ENCODE measurements at regions not wholly inside any gene's neighbourhood (a gene's known extent, or its start where the extent isn't known, plus 50 kb on each side); places are given as distances from the start of the nearest gene placed in this dataset.
"Not testable (repeated sequence)": the region's sequence is repeated elsewhere in the genome, so short reads cannot be mapped to it uniquely, and the experiment has no call there.

DNA sequence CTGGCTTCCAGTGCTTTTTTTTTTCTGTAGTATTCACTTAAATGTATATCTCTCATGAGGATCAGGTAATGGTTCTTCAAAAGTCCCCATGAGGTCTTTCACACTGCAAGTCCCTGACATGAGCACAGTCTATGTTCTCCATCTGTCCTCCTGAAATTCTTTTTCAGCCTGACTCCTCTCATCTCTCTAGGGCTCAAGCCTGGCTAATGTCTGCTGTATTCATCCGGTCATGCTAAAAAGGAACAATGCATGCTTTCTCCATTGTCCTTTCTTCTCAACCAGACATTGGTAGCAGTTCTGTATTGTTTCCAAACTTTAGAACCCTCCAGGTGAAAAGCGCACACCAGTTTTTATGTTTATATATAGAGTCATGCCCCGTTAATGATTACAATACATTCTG lies 368.3 kb upstream of the OLFM3 start:
- DNase-seq (ENCODE audit: low spot score), result no peak

DNA sequence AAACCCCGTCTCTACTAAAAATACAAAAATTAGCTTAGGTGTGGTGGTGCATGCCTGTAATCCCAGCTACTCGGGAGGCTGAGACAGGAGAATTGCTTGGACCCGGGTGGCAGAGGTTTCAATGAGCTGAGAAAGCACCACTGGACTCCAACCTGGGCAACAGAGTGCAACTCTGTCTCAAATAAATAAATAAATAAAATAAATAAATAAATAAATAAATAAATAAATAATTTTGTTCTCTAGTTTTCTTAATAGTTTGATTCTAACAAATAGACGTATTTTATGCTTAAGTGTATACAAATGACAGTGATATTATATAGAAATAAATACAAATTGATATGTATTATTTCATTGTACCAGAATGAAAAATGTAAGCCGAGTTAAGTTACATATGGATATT lies 339.9 kb upstream of the OLFM3 start:
- no peak for DNase-seq (ENCODE audit: low spot score)

DNA sequence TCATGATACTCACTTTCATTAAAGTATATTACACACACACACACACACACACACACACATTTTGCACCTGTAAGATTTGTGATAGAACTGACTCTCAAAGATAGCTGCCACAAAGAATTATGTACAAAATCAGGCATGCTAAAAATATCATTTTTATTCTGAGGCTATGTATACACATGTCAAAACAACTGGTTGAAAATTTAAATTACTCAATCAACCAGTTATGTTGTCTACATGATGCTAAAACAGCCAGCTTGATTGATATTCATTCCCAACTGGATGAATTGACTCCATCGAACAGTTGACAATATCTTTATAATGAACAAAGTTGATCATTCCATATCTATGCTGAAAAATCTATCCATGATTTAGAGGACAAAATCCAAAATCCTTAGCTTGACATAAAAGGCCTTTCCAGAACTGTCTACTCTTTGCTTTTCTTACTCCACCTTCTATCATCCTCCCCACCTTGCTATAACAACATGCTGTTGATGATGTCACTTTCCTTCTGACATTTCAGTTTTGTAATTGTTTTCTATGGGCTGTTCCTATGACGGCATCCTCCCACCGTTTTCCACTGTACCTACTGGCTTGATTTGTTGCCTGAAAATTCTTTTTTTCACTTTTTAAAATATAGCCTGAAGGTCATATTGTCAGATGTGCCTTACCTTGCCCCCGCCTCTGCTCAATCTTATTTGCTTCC lies 321.5 kb upstream of the OLFM3 start:
- no peak for DNase-seq (ENCODE audit: low spot score)

DNA sequence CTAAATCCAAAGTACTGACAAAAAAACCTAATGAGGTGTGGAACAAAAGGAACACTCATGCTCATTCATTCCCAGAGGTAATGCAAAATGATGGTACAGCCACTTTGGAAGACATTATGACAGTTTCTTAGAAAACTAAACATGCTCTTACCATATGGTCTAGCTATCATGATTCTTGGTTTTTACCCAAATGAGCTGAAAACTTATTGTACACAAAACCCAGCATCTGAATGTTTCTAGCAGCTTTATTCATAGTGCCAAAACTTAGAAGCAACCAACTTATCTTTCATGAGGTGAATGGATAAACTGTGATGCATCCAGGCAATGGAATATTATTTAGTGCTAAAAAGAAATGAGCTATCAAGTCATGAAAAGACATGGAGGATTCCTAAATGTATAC lies 318.4 kb upstream of the OLFM3 start:
- no peak for DNase-seq (ENCODE audit: low spot score)

DNA sequence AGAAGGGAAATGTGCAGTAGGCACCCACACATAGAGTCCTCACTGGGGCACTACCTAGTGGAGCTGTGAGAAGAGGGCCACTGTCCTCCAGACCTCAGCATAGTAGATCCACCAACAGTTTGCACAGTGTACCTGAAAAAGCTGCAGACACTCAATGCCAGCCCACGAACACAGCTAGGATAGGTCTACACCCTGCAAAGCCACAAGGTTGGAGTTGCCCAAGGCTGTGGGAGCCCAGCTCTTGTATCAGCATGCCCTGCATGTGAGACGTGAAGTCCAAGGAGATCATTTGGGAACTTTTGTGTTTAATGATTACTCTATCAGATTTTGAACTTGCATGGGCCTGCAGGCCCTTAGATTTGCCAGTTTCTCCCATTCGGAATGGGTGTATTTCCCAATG lies 299.4 kb upstream of the OLFM3 start:
- DNase-seq (ENCODE audit: low spot score), result no peak

DNA sequence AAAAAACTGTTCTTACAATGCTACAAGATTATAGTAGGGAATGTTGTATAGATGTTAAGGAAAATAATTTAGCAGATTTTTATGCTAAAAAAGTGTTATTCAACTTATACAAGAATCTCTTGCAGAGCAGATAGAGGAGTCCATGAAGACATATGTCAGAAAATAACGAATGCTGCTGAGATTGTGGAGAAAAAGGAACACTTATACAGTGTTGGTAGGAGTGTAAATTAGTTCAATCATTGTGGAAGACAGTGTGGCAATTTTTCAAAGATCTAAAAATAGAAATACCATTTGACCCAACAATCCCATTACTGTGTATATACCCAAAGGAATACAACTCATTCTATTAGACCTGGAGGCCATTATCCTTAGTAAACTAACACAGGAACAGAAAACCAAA lies 286.2 kb upstream of the OLFM3 start:
- DNase-seq (ENCODE audit: low spot score), result no peak

DNA sequence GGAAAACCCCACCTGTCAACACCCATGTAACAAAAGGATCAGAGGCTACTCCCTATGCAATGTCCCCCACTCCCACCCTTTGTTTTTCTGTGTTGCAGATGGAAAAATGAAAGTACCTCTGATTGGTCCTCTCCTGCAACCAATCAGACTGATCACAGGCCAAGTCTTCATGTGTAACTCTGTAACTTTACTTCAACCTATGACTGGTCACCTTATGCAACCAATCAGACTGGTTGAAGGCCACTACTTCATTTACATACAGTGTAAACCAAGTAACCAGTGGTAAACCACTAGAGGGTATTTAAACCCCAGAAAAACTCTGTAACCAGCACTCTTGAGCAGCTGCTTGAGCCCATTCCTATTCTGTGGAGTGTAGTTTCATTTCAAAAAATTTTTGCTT lies 266.3 kb upstream of the OLFM3 start:
- no peak for DNase-seq (ENCODE audit: low spot score)

DNA sequence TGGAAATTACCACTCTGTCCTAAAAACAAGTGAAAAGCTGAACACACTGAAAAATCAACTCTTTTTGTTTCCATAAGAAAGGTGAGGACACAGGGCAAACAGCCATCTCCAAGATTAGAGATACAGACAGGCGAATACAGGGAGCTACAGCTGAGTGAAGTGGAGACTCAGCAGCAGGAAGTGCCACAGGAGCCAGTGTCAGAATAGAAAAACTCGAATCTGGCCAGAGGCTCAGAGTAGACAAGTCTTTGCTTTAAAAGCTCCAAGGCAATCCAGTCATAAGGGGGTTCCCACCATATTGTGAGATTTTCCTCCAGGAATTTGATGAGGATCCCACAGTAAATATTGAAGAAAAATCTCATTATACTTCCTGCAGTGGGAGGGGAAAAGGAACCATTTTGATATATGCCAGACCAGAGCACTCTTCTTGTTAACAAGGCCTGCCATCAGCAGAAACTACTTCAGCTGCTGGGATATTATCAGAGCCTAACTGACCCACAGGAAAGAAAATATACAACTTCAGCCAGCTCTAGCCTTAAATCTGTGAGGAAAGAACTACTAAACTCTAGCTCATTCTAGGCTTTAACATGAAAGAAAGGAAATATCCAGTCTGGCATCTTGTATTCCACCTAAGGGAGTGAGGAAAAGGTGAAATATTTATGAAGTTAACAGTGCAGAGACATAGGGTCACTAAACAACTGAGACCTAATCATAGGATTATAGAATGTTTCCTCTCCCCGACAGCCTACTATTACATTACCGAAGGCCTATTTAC lies 256.2 kb upstream of the OLFM3 start:
- peak; percentile 57 for DNase-seq (ENCODE audit: low spot score)

DNA sequence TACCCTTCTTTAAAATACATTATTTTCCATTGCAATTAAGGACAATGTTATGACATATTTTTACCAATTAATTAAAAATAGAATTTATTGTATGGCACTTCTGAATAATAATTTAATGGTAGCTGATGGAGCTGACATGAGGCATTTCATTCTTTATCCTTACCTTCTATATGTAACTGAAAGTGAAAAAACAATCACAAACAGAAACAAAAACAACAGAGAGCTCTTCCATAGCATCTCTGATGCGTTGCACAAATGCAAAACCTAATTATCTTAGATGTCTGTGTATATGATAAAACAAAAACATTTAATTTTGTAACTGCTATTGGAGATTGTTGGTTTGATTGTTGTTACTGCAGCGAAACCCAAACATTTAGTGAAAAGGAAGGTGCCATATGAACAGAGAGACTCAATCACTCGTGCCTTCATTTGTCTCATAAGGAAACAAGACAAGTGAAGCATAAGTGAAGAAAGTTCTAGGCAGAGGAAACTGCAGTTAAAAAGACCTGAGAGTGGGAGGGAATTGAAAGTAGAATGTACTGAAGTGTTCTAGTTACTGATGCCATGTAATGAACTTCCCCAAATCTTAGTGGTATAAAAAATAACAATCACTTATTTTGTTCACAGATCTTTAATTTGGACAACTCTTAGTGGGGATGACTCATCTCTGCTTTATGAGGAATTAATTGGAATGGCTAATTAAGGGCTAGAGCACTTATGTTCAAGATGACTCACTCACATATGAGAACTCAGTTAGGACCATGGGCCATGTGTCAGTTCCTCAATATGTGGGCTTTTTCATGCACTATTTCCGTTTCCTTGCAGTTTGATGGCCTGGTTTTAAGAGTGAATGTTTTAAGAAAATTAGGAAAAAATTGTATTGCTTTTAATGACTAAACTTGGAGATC lies 245.0 kb upstream of the OLFM3 start:
- DNase-seq (ENCODE audit: low spot score), result no peak

DNA sequence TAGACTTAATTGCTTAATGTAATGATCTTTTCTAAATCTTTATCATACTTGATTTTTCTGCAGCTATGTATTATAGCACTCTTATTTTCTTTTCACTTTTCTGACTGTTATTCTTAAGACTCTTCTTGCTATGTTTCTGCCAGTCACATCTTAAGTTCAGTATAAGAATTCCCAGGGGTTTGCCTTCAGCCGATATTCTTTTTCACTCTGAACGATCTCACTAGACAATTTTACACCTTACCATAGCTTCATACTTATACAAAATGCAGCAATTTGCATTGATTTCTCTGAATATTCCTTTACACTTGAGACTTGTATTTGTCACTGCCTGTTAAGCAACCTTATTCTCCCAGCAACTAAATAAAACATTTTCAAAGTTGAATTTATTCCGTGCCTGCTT lies 242.5 kb upstream of the OLFM3 start:
- no peak for DNase-seq (ENCODE audit: low spot score)

DNA sequence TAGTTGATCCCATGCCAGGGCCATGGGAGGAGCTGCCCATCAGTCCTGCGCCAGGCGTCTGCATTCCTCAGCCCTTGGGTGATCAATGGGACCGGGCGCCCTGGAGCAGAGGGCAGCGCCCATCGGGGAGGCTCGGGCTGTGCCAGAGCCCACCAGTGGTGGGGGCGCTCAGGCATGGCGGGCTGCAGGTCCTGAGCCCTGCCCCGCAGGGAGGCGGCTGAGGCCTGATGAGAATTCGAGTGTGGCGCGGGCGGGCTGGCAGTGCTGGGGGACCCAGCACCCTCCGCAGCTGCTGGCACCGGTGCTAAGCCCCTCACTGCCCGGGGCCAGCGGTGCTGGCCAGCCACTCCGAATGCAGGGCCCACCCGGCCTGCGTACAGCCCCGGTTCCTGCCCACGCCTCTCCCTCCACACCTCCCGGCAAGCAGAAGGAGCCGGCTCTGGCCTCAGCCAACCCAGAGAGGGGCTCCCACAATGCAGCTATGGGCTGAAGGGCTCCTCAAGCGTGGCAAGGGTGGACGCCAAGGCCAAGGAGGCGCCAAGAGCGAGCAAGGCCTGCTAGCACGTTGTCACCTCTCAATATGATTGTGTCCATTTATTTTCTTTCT lies 238.1 kb upstream of the OLFM3 start:
- no peak for DNase-seq (ENCODE audit: low spot score)

DNA sequence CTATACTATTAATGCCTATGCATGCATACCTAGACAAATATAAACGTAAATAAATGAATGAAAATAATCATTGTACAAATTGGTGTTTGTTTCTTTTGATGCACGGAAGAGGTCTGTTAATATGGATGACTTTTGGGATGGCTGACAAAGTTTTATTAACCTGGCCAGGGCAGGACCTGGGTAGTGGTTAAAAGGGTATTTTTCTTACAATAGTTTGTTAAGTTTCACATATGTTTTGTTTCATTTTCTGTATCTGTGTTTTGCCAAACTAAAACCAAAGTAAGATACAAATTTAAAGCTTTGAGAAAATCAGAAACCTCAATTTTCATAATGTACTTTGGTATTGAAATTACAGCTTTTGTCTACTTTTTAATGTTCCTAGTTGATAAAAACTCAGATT lies 222.7 kb upstream of the OLFM3 start:
- DNase-seq (ENCODE audit: low spot score), result no peak

DNA sequence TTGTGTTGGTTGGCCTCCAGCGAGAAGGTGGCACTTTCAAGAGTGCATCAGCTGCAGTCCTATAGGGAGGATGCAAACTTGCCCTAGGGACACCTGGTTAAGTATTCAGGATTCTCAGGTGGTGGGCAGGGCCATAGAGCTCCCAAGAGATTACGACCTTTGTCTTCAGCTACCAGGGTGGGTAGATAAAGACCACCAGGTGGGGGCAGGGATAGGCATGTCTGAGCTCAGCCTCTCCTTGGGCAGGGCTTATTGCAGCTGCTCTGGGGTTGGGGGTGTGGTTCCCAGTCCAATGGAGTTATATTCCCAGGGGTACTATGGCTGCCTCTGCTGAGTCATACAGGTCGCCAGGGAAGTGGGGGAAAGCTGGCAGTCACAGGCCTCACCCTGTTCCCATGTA lies 214.2 kb upstream of the OLFM3 start:
- DNase-seq (ENCODE audit: low spot score), result not testable (repeated sequence)

DNA sequence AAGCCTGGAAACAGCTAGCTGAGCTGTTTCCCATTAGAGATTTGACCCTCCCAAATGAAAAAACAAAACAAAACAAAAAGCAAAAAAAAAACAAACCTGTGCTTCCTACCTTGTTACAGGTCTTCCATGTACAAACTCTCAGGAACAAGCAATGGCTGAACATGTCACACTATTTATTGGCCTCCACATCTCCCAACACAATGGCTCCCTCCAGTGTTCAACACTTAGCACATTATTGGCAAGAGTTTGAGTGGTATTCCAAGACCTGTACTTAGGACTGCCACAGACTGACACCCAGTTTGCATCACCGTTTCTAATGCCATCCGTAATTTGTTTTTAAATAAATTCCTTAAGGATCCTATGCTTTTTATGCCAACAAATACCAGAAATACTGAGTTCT lies 195.0 kb upstream of the OLFM3 start:
- peak; percentile 73 for DNase-seq (ENCODE audit: low spot score)

DNA sequence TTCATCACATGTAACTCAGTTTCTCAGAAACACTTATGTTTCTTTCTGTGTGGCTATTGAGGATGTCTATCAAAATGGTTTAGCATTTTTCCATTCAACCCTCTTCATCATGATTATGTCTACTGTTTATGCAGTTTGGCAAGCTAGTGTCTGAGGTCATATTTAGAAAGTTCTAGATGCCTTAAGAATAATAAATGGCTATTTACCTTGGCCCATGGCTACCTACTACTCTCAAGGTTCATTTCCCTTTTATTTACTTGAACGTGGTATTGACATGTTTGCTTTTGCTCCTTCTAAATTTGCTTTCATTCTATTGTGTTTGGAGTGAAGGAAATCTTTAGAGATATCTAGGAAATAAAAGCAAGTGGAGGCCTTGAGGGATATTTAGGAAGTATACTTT lies 193.7 kb upstream of the OLFM3 start:
- DNase-seq (ENCODE audit: low spot score), result no peak

DNA sequence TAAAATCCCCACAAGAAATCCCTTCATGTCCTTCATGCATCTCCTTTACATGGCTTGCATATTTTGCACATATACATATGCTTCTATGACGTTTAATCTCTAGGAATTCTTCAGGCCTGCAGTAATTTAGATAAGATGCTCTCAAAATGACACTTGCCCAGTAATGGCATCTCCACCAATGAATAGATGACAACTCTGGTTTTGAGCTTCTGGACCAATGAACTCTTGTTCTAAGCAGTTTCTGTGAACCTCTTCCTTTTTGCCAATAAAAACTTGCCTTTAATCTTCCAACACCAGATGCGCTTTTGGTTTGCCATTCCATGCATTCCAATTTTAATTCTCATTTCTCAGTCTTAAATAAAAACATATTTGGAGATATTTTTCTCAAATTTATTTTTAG lies 189.8 kb upstream of the OLFM3 start:
- DNase-seq (ENCODE audit: low spot score), result peak; percentile 39

DNA sequence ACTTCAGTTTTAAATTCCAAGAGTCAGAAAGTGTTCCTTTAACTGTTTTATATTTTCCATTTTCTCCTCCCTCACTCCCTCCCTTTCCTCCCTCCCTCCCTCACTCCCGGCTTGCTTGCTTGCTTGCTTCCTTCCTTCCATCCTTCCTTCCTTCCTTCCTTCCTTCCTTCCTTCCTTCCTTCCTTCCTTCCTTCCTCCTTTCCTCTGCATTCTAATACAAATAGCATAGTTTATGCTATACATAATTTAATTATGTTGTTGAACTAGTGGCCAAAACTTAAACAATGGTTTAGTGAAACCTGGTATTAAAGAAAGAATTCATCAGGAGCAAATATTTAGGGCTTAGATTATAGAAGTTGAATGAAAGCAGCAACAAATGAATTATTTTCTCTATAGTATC lies 188.5 kb upstream of the OLFM3 start:
- no peak for DNase-seq (ENCODE audit: low spot score)

DNA sequence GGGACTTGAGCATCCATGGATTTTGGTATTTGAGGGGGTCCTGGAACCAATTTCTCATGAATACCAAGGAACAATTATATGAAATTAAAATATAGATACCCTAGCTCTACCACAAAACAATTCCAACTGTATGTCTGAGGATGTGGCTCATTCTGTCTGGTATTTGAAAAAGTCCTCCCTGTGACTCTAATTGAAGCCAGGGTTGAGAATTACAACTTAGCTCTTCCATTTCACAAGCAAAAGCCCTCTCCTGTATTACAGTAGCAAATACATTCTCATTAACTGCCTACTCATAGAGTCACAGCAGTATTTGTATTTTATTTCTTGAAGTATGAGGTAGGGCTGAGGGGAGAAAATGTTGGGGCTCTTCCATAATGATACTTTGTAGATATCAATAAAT lies 187.8 kb upstream of the OLFM3 start:
- DNase-seq (ENCODE audit: low spot score), result no peak

DNA sequence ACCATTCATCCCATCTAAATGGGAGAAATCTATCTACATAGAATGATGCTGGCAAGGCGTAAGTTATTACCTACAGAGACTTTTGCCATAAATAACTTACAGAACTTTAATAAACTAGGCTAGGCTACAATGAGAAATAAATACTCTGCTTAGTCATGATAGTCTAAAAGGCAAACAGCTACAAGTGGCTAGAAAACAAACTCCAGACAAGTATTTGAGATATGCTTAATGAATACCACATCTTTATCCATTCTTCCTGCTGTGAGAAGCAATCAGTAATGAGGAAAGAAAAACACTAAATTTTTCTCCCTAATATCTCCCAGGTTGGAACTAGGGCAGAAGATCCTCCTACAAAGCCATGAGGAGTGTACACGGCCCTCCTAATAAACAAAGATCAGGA lies 187.0 kb upstream of the OLFM3 start:
- no peak for DNase-seq (ENCODE audit: low spot score)

DNA sequence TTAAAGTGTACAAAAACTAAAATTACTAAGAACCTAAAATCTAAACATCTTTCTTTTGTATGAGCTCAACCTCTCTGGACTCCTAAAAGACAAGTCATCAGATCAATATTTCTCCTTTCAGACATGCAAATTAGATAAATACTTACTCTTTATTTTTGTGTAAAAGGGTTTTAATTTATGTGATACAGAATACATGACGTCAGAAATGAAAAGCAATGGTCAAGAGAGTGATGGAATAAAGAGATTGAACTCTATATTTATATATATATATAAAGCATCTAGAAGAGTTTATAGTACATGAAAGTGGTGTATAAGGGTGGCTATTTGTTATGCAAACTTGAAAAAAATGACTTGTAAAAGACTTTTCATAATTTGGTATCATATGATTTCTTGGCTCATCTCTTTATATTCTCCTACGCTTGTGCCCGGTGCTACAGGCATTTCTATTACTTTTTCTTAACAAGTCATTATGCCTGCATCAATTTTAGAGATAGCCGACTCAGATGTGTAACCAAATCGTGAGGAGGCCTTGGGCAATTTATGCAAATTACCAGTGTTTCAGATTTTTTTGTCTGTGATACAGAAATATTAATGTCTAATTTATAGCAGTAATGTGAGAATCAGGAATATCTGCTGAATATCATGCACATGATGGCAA lies 186.0 kb upstream of the OLFM3 start:
- no peak for DNase-seq (ENCODE audit: low spot score)

DNA sequence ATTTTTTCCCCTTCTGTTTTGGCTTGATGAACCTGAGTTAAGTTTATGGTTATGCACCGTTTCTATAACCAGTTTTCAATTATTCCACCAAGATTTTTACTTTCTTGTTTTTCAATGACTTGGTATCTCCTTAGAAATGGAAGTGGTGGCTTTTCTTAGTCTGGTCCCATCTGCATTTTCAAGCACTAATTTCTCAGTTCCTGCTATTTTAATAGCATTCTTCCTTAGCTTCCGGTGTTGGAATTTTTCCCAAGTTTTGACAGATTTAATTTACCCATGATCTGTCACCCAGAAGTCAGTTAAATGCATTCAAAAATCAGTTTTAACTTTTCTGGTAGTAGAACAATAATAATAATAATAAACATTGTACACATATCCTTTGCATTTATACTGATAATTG lies 184.6 kb upstream of the OLFM3 start:
- DNase-seq (ENCODE audit: low spot score), result no peak

DNA sequence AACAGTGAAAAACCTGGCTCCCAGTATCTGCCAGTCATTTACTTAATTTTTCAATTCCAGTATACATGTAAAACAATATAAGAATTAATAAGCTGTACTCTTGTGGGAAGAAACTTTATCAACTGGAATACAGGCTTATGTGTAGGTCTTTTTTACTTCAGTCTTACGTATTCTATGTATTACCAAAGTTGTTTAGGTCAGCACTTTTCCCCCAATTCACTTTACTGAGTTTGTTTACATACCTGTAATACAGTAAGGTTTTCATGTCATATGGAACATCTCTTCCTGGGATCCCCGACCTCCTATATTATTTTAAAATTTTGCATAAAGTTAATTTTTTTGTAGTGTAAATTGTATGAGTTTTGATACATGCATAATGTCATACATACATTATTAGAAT lies 181.8 kb upstream of the OLFM3 start:
- no peak for DNase-seq (ENCODE audit: low spot score)
